ENCODE measurements at regions not wholly inside any gene's neighbourhood (a gene's known extent, or its start where the extent isn't known, plus 50 kb on each side); places are given as distances from the start of the nearest gene placed in this dataset.

DNA sequence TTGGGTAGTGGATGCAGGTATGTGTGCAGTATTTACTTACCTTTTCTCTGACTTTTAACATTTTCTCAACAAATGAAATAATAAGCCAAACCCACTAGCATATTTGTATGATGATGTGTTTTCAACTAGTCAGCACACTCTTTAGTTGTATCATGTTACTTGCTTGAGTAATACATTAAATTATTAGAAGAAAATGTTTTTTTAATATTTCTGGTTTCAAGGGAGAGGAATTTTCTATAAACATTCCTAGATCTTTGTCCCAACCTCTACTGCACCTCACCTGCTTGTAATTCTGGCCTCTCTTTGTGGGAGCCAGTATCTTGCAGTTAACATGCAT is 161.8 kb upstream of the CBLB start:
- no peak overlapping the region for H3K4me3 ChIP-seq (ENCODE audit: low read depth, low read length)
- TF ChIP-seq, protein P1, sequence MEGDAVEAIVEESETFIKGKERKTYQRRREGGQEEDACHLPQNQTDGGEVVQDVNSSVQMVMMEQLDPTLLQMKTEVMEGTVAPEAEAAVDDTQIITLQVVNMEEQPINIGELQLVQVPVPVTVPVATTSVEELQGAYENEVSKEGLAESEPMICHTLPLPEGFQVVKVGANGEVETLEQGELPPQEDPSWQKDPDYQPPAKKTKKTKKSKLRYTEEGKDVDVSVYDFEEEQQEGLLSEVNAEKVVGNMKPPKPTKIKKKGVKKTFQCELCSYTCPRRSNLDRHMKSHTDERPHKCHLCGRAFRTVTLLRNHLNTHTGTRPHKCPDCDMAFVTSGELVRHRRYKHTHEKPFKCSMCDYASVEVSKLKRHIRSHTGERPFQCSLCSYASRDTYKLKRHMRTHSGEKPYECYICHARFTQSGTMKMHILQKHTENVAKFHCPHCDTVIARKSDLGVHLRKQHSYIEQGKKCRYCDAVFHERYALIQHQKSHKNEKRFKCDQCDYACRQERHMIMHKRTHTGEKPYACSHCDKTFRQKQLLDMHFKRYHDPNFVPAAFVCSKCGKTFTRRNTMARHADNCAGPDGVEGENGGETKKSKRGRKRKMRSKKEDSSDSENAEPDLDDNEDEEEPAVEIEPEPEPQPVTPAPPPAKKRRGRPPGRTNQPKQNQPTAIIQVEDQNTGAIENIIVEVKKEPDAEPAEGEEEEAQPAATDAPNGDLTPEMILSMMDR (IDR thresholded peaks at IDR 0.05; ENCODE audit: low read depth, low read length) = no peak

DNA sequence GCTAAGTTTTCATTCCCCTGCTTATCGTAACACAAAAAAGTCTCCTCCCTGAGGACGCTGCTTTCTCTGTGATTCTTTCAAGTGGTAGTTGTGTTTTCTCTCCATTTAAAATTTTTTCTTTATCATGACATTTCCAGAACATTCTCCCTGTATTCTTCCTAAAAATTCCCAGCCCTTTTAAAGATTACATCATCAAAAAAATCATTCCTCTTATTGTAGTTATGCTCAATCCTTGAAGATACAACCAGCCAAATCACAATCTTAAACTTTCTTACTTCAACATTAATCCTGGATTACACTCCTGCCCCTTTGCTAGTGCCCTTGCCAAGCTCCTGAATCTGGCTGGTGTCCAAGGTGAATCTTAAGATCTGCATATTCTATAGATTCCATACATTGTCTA is 163.7 kb upstream of the CBLB start:
- H3K4me3 ChIP-seq (ENCODE audit: low read depth, low read length) = no peak overlapping the region
- TF ChIP-seq, protein P1 (IDR thresholded peaks at IDR 0.05; ENCODE audit: low read depth, low read length) = no peak

DNA sequence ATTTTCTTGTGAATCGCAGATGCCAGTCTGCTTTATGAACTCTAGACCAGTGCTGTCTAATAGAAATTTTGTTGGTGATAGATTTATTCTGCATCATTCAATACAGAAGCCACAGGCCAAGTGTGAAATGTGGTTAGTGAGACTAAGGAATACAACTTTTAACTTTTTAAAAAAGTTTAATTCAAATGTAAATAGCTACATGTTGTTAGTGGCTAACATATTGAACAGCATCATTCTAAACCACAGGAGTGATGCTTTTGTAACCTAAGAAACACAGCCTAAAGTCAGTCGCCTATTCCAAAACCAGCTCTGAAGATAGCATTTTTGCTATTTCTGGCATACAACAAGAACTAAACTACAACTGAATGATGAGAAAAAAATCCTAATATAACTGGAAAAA is 164.8 kb upstream of the CBLB start:
- no peak overlapping the region for H3K4me3 ChIP-seq (ENCODE audit: low read depth, low read length)
- TF ChIP-seq, protein P1 (IDR thresholded peaks at IDR 0.05; ENCODE audit: low read depth, low read length) = no peak

DNA sequence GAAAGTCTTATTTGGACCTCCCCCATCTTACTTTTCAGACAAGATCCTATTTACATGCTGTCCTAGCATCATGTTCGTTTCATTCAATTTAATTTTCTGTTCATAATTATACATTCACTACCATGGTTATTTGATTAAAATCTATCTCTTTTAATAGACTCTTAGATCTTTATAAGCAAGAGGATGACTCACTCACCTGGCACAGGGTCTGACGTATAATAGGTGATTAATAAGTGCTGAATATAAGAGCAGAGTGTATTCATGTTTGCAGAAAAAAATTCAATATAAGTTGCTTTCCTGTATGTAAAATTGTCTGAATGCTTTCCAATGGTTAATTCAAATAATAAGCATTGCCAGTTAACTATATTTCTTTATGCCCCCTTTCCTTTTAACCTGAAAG is 165.5 kb upstream of the CBLB start:
- H3K4me3 ChIP-seq (ENCODE audit: low read depth, low read length) = no peak overlapping the region
- TF ChIP-seq, protein P1 (IDR thresholded peaks at IDR 0.05; ENCODE audit: low read depth, low read length) = no peak

DNA sequence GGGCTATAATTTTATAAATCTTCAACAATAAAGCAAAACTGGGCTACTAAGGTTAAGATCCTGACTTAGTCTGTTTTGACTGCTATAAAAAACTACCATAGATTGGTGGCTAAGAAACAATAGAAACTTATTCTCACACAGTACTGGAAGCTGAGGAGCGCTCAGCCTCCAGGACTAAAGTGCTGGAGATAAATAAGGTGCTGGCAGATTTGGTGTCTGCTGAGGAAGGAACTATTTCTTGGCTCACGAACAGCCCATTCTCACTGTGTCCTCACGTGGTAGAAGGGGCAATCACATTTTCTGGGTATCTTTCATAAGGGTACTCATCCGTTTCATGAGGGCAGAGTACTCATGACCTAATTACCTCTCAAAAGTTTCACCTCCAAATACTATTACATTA is 166.8 kb upstream of the CBLB start:
- TF ChIP-seq, protein P1 (IDR thresholded peaks at IDR 0.05; ENCODE audit: low read depth, low read length) = no peak

DNA sequence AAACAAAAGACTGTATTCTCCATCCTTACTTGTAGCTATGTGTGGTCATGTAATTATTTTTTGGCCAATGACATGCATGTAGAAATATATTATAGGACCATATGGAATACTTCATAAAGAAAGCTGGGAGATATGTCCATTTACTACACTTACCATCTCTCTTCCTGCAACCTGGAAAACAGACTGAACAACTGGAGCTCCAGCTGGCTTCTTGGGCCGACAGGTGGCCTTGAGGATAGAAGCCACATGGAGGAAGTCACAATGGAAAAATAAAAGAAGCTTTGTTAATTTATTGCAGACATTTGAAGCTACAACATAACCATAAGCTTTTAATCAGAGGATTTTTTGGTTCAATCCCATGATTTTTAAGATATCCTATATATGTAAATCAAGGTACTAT is 167.9 kb upstream of the CBLB start:
- TF ChIP-seq, protein P1 (IDR thresholded peaks at IDR 0.05; ENCODE audit: low read depth, low read length) = no peak
- H3K4me3 ChIP-seq (ENCODE audit: low read depth, low read length) = no peak overlapping the region

More for the DNA sequence above, 166.8 kb upstream of the CBLB start:
- no peak overlapping the region for H3K4me3 ChIP-seq (ENCODE audit: low read depth, low read length)

DNA sequence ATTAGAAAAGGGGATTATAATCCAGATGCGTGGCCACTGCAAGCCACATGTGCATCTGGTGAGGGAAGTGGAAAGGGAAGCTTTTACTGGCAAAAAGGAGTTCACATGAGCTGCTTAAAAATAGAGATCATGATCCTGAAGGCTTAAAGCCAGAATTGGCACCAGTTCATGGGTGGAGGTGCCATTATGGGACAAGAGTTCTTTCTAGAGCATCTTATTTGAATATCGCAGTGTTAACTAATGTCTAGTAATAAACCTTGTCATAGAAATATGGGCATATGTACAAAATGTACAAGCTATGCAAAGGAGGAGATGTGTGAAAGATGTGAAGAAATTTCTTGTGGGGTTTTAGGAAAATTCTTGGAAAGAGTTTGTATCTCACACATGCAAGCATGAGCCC is 178.4 kb upstream of the CBLB start:
- H3K4me3 ChIP-seq (ENCODE audit: low read depth, low read length) = no peak overlapping the region
- TF ChIP-seq, protein P1 (IDR thresholded peaks at IDR 0.05; ENCODE audit: low read depth, low read length) = no peak

All from WI38 (cell line).